Peyer's patch (tissue), 4 donors: ENCODE measurements at regions not wholly inside any gene's neighbourhood (a gene's known extent, or its start where the extent isn't known, plus 50 kb on each side); places are given as distances from the start of the nearest gene placed in this dataset.

ENCODE experiments used
- CTCF ChIP-seq, 6 experiments: fragments of 450-650 bp in 4 of 6; fragments of 200-600 bp in 2 of 6; sonication (generic) in 1 of 6; IDR thresholded peaks; one replicate each; pipeline ENCODE4 v1.5.1; 2017 to 2019; ENCODE audit warnings: antibody characterized with exemption in 6 of 6, mild to moderate bottlenecking in 3 of 6, moderate library complexity in 1 of 6
- POLR2A ChIP-seq, 2 donors: fragments of 450-650 bp; IDR thresholded peaks; one replicate each; pipeline ENCODE4 v1.5.1; 2017; ENCODE audit warnings: antibody characterized with exemption in 2 of 2, mild to moderate bottlenecking in 2 of 2, moderate library complexity in 2 of 2

DNA sequence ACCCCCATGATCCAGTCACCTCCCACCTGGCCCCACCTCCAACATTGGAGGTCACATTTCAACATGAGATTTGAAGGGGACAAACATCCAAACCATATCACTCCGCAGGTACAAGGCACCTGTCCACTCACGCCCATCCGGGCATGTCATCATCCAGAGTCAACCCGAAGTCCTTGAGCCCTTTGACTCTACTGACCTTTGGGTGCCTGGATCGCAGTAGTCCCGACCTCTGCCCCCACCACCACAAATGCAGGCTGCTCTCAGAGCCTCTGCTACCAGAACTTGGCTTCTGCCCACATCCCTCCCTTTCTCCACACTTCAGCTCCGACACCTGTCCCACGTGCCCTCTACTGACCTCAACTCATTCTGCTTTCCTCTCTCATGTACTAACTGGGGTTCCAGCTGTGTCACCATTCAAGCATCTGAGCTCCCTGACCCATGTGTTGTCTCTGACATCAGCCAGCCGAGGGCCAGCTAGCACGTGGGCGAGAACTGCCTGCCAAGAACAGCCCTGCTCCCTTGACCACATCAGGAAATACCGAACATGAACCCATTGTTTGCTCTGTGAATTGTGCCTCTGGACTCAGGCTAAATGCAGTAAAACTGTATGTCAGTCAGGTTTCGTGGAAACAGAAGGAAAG lies 498.3 kb upstream of the SULF2 start:
- TF ChIP-seq CTCF (IDR thresholded peaks at IDR 0.05) (no peak), POLR2A (IDR thresholded peaks at IDR 0.05) (no peak)
